Activated naive CD8-positive, alpha-beta T cell treated with anti-CD3 and anti-CD28 coated beads for 36 hours (primary cell): ENCODE measurements at regions not wholly inside any gene's neighbourhood (a gene's known extent, or its start where the extent isn't known, plus 50 kb on each side); places are given as distances from the start of the nearest gene placed in this dataset.
"Not testable (repeated sequence)": the region's sequence is repeated elsewhere in the genome, so short reads cannot be mapped to it uniquely, and the experiment has no call there.

Experiments used
- DNase-seq: peaks from one replicate; pipeline ENCODE4 v3.0.0; 2021
- H3K27ac Mint-ChIP-seq: one replicate; pipeline ENCODE4 v1.8.0; 2022; ENCODE audit warnings: mild to moderate bottlenecking, moderate library complexity, mixed read lengths
- H3K27me3 Mint-ChIP-seq: one replicate; pipeline ENCODE4 v1.8.0; 2022; ENCODE audit warnings: mild to moderate bottlenecking, mixed read lengths
- H3K36me3 Mint-ChIP-seq: one replicate; pipeline ENCODE4 v1.8.0; 2021; ENCODE audit warnings: mild to moderate bottlenecking, mixed read lengths
- H3K4me1 Mint-ChIP-seq: one replicate; pipeline ENCODE4 v1.8.0; 2021; ENCODE audit warnings: mixed read lengths
- H3K4me3 Mint-ChIP-seq: one replicate; pipeline ENCODE4 v1.8.0; 2022; ENCODE audit warnings: mild to moderate bottlenecking, moderate library complexity, mixed read lengths
- H3K9me3 Mint-ChIP-seq: one replicate; pipeline ENCODE4 v1.8.0; 2022; ENCODE audit warnings: mixed read lengths

DNA sequence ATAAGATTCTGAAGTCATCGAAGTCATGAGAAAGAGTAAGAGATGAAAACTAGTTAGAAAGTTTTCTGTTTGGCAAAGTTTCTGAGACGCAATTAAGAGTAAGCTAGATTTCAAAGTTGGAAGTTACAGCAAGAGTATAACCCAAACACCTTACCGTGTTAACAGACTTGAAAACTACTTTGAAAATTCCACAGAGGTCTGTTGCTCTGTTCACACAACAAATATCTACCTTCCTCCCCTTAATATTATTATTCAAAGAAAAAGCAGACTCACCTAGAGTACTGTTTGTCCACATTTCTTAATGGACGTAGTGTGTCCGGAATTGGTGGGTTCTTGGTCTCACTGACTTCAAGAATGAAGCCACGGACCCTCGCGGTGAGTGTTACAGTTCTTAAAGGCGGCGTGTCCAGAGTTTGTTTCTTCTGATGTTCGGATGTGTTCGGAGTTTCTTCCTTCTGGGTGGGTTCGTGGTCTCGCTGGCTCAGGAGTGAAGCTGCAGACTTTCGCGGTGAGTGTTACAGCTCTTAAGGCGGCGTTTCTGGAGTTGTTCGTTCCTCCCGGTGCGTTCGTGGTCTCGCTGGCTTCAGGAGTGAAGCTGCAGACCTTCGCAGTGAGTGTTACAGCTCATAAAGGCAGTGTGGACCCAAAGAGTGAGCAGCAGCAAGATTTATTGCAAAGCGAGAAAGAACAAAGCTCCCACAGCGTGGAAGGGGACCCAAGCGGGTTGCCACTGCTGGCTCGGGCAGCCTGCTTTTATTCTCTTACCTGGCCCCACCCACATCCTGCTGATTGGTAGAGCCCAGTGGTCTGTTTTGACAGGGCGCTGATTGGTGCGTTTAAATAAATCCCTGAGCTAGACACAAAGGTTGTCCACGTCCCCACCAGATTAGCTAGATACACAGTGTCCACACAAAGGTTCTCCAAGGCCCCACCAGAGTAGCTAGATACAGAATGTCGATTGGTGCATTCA, 165.1 kb upstream of the TEX13C start:
- not testable (repeated sequence) for H3K4me1 Mint-ChIP-seq, H3K36me3 Mint-ChIP-seq, H3K27me3 Mint-ChIP-seq, H3K4me3 Mint-ChIP-seq, H3K9me3 Mint-ChIP-seq, H3K27ac Mint-ChIP-seq, DNase-seq

DNA sequence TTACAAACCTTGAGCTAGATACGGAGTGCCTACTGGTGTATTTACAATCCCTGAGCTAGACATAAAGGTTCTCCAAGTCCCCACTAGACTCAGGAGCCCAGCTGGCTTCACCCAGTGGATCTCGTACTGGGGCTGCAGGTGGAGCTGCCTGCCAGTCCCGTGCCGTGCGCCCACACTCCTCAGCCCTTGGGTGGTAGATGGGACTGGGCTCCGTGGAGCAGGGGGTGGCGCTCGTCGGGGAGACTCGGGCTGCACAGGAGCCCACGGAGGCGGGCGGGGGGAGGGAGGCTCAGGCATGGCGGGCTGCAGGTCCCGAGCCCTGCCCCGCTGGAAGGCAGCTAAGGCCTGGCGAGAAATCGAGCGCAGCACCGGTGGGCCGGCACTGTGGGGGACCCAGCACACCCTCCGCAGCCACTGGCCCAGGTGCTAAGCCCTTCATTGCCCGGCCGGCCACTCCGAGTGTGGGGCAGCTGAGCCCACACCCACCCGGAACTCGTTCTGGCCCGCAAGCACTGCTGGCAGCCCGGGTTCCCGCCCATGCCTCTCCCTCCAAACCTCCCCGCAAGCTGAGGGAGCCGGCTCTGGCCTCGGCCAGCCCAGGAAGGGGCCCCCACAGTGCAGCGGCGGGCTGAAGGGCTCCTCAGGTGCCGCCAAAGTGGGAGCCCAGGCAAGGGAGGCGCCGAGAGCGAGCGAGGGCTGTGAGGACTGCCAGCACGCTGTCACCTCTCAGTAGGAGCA, 164.2 kb upstream of the TEX13C start:
- H3K27ac Mint-ChIP-seq, H3K36me3 Mint-ChIP-seq, DNase-seq: not testable (repeated sequence)

DNA sequence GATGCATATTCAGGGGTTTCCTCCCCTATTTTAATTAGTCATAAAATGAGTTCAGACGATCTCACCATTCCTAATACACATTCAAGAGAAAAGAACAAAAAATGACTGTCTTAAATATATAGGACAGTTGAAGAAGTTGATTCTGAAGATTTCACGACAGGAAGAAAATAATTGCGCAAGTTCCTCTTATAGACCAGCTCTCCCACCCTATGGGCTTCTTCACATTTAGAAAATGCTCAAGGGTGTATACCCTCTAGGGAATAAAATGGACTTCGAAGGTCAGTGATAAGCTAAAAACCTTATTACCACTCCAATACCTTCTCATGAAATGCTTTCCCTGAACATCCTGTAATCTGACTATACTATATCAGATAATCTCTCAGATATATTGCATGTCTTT, 149.2 kb upstream of the TEX13C start:
- Mint-ChIP-seq H3K27me3 (no peaks in the 10 kb centered on the region), H3K27ac (no peak overlapping the region), H3K36me3 (no peaks in the 10 kb centered on the region), H3K9me3 (no peaks in the 10 kb centered on the region), H3K4me3 (no peak overlapping the region), H3K4me1 (no peaks in the 10 kb centered on the region)
- no peak for DNase-seq

More for the DNA sequence above, 164.2 kb upstream of the TEX13C start:
- H3K4me1 Mint-ChIP-seq, H3K4me3 Mint-ChIP-seq, H3K27me3 Mint-ChIP-seq, H3K9me3 Mint-ChIP-seq: not testable (repeated sequence)

DNA sequence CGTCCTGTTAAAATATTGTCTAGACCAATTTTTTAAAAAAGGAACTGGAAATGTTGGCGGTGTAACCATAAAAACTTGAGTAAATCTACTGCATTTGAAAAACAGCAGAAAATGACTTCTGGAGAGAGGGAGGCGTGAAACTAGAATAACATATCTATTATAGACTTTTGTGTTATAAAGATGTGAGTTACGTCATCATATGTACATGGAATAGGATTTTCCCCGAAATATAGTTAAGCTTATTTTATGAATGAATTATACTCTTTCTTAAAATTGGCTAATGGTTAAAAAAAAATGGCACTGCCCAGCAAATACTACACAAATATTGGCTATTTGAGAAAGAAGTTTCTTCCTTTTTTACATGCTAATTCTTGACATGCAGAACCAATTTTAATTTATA, 147.1 kb upstream of the TEX13C start:
- no peaks in the 10 kb centered on the region for H3K4me1 Mint-ChIP-seq
- H3K4me3 Mint-ChIP-seq = no peak overlapping the region
- H3K36me3 Mint-ChIP-seq = no peaks in the 10 kb centered on the region
- no peak for DNase-seq
- H3K27ac Mint-ChIP-seq = no peak overlapping the region
- H3K9me3 Mint-ChIP-seq = no peaks in the 10 kb centered on the region
- no peaks in the 10 kb centered on the region for H3K27me3 Mint-ChIP-seq

- H3K27ac Mint-ChIP-seq = no peak overlapping the region
- no peaks in the 10 kb centered on the region for H3K9me3 Mint-ChIP-seq
- H3K4me1 Mint-ChIP-seq = no peaks in the 10 kb centered on the region
- no peaks in the 10 kb centered on the region for H3K27me3 Mint-ChIP-seq
- no peak for DNase-seq
- no peak overlapping the region for H3K4me3 Mint-ChIP-seq
- H3K36me3 Mint-ChIP-seq = no peaks in the 10 kb centered on the region
Observed at GRCh38 chrX:125175991-125176584, 143.6 kb upstream of the TEX13C start.

- Mint-ChIP-seq H3K27ac (no peak overlapping the region), H3K36me3 (no peaks in the 10 kb centered on the region), H3K27me3 (peaks cover 15% of the 10 kb centered on the region), H3K9me3 (no peaks in the 10 kb centered on the region), H3K4me3 (no peak overlapping the region), H3K4me1 (no peaks in the 10 kb centered on the region)
- DNase-seq = no peak
Observed at GRCh38 chrX:125193921-125194320, 125.8 kb upstream of the TEX13C start.

- Mint-ChIP-seq H3K36me3 (no peaks in the 10 kb centered on the region), H3K27me3 (peaks cover 37% of the 10 kb centered on the region), H3K4me3 (no peak overlapping the region), H3K4me1 (peaks cover 7% of the 10 kb centered on the region), H3K9me3 (no peaks in the 10 kb centered on the region), H3K27ac (no peak overlapping the region)
- DNase-seq = no peak
Observed at GRCh38 chrX:125198546-125198945, 121.1 kb upstream of the TEX13C start.

GRCh38 chrX:125202591-125203248, 117.0 kb upstream of the TEX13C start:
- Mint-ChIP-seq H3K9me3 (no peaks in the 10 kb centered on the region), H3K4me3 (peak overlapping the region; percentile 19), H3K4me1 (peaks cover 13% of the 10 kb centered on the region), H3K36me3 (no peaks in the 10 kb centered on the region), H3K27me3 (peaks cover 53% of the 10 kb centered on the region), H3K27ac (no peak overlapping the region)
- DNase-seq = no peak

DNA sequence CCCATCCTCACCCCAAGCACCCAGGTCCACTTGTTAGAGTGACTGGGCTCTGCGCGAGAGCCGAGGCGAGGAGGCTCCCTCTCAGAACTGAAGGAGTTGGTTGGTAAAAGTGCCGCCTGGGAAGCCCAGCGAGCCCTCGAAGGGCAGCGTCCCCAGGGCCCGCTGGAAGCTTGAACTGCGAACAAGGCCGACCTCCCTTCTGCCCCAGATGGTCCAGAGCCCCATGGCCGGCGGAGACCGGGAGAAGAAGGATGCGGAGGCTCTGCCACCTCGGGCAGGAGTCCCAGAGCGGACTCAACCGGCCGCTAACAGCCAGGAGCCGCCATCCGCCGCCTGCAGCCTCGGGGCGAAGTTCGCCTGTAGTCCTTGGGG, 116.3 kb upstream of the TEX13C start:
- H3K27ac Mint-ChIP-seq = no peak overlapping the region
- no peak for DNase-seq
- no peaks in the 10 kb centered on the region for H3K36me3 Mint-ChIP-seq
- peaks cover 55% of the 10 kb centered on the region for H3K27me3 Mint-ChIP-seq
- H3K9me3 Mint-ChIP-seq = no peaks in the 10 kb centered on the region
- peak overlapping the region; percentile 64 for H3K4me3 Mint-ChIP-seq
- H3K4me1 Mint-ChIP-seq = peaks cover 13% of the 10 kb centered on the region

GRCh38 chrX:125203737-125204578, 115.7 kb upstream of the TEX13C start:
- Mint-ChIP-seq H3K4me1 (peaks cover 13% of the 10 kb centered on the region), H3K36me3 (no peaks in the 10 kb centered on the region), H3K4me3 (peak overlapping the region; percentile 64), H3K27me3 (peaks cover 57% of the 10 kb centered on the region), H3K9me3 (no peaks in the 10 kb centered on the region), H3K27ac (no peak overlapping the region)
- peak; percentile 18 for DNase-seq

GRCh38 chrX:125204681-125205132, 115.0 kb upstream of the TEX13C start:
- DNase-seq = no peak
- H3K4me1 Mint-ChIP-seq = peaks cover 13% of the 10 kb centered on the region
- no peaks in the 10 kb centered on the region for H3K9me3 Mint-ChIP-seq
- H3K27ac Mint-ChIP-seq = no peak overlapping the region
- no peaks in the 10 kb centered on the region for H3K36me3 Mint-ChIP-seq
- peak overlapping the region; percentile 64 for H3K4me3 Mint-ChIP-seq
- peaks cover 53% of the 10 kb centered on the region for H3K27me3 Mint-ChIP-seq

GRCh38 chrX:125205133-125205917, 114.3 kb upstream of the TEX13C start:
- peak; percentile 17 for DNase-seq
- Mint-ChIP-seq H3K27ac (no peak overlapping the region), H3K4me1 (peaks cover 13% of the 10 kb centered on the region), H3K9me3 (no peaks in the 10 kb centered on the region), H3K27me3 (peaks cover 53% of the 10 kb centered on the region), H3K4me3 (peak overlapping the region; percentile 75), H3K36me3 (no peaks in the 10 kb centered on the region)

DNA sequence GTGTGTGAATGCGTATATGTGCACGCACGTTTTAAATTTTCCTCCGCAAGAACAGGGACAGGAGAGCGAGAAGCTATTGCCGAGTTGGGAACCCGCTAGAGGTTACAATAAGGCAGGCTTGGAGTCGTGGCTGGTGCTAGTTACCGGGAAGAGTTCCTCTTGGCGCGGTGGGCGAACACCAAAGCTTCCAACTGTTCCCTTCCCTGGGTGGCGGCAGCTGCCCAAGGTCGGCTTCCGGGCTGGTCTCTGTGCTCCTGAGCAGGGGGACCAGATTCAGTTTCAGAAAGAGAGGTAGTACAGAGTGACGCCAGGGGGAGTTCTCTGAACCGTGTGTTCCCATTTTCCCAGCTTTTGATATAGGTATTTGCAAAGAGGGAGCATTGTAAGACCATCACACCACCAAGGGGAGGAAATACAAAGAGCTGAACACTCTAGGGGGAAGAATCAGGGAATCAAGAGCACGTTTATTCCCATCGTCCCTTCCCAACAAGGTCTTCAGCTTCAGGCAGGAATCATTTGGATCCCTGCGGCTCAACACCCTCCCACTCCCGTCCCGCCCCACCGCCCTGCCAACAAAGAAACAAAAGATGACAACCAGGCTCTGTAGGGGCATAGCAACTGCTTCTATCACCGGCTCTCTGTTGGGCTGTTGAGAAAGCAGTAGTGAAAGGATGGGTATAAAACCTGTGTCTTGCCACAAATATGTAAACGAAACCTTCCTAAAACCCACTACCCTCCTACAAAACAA, 113.6 kb upstream of the TEX13C start:
- Mint-ChIP-seq H3K4me1 (peaks cover 13% of the 10 kb centered on the region), H3K9me3 (no peaks in the 10 kb centered on the region), H3K27me3 (peaks cover 53% of the 10 kb centered on the region), H3K4me3 (peak overlapping the region; percentile 75), H3K27ac (no peak overlapping the region), H3K36me3 (no peaks in the 10 kb centered on the region)
- DNase-seq = no peak
